VCaP (cell line): ENCODE measurements at regions not wholly inside any gene's neighbourhood (a gene's known extent, or its start where the extent isn't known, plus 50 kb on each side); places are given as distances from the start of the nearest gene placed in this dataset.

ENCODE experiments used
- H3K27ac ChIP-seq: fragments of 450-650 bp; 2 replicates; pipeline ENCODE4 v1.5.1; 2017
- TF ChIP-seq, protein P1 (sequence below): fragments of 450-650 bp; conservative IDR thresholded peaks from 2 replicates; pipeline ENCODE4 v1.5.1; 2017; ENCODE audit warnings: mild to moderate bottlenecking, moderate library complexity

DNA sequence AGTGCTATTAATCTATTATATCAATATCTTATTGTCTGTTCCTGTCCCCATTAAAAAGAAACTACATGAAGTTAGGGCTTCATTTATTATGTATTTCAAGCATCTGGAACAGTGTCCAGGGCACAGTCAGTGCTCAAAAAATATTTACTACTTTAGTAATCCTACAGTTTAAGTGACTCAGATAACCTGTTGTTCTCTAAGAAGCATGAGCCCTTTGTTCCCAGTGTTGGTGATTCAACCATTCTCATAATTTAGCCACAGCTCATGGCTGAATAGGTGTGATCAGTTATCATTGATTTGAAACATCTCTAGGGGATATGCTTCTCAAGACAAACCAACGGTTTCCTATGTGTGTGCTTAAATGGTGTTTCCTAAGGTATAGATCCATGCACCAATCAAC lies 292.7 kb downstream of the TMEM167A start:
- no peak overlapping the region for H3K27ac ChIP-seq
- TF ChIP-seq, protein P1, sequence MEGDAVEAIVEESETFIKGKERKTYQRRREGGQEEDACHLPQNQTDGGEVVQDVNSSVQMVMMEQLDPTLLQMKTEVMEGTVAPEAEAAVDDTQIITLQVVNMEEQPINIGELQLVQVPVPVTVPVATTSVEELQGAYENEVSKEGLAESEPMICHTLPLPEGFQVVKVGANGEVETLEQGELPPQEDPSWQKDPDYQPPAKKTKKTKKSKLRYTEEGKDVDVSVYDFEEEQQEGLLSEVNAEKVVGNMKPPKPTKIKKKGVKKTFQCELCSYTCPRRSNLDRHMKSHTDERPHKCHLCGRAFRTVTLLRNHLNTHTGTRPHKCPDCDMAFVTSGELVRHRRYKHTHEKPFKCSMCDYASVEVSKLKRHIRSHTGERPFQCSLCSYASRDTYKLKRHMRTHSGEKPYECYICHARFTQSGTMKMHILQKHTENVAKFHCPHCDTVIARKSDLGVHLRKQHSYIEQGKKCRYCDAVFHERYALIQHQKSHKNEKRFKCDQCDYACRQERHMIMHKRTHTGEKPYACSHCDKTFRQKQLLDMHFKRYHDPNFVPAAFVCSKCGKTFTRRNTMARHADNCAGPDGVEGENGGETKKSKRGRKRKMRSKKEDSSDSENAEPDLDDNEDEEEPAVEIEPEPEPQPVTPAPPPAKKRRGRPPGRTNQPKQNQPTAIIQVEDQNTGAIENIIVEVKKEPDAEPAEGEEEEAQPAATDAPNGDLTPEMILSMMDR, result no peak

DNA sequence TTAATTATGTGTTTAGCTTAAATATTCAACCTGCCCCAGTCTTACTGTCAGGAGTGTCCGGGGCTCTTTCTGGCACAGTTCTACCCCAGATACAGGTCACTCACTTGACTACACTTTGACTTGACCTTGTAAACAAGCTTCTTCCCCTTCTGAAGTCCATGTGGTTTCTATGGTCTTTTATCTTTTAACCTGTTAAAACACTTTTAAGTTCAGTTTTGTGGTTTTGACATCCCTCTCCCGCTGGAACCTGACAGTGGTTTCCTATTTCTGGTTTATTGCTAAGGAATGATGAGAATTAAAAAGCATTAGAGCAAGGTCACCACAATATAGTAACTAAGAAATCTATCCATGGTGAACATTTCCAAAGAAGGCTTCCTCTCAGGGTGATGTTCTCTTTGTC lies 300.1 kb downstream of the TMEM167A start:
- TF ChIP-seq, protein P1, result no peak
- no peak overlapping the region for H3K27ac ChIP-seq

DNA sequence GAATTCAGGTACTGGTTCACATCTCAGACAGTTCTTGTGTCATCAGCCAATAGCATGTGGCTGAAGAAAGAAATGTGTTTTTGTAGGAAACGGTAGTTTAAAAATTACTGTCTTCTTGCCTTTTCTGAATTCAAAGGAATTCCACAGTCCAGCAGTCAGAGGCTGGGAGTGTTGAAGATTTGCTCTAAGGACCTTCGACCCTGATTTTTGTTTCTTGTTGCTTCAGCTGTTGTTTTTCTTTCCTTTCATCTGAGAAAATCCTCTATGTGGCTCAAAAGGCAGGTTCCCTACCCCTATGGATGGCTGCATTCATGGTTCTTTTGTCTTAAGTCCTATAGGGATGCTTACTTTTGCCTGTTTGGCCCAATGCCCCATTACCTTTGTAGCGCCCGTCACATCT lies 304.9 kb downstream of the TMEM167A start:
- no peak overlapping the region for H3K27ac ChIP-seq
- TF ChIP-seq, protein P1, result no peak

DNA sequence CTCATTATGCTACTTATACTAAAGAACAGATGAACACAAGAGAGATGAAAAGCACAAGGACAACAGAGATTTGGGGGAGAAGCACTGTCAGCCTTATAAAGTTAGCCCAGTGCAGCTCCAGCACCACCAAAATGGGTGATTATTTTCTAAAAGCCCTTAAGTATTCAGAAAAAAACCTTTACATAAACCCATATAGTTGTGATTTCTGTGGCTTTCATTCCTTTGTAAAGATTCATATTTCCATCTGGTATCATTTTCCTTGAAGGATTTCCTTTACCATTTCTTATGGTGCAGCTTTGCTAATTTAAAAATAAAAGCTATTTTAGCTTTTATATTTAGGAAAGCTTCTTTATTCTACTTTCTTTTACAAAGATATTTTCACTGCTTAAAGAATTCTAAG lies 311.0 kb downstream of the TMEM167A start:
- TF ChIP-seq, protein P1, result no peak

DNA sequence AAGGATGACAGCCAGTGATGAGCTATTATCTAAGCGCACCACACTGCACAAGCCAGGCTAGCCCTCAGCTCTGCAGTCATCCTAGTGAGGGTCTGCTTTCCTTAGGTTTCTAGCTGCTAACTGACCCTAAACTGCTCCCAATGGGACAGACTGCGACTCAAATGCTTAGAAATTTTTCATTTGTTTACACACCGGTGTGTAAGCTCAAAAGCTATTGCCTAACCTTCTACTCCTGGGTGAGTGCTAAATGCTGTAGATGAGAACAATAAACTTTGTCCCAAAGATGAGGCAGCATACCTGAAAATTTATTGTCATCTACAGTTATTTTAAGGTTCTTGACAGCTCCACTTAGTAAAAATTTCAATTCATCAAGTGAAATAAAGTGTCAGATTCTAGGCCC lies 311.4 kb downstream of the TMEM167A start:
- TF ChIP-seq, protein P1, result no peak
- H3K27ac ChIP-seq, result no peak overlapping the region

More for the DNA sequence above, 311.0 kb downstream of the TMEM167A start:
- no peak overlapping the region for H3K27ac ChIP-seq

DNA sequence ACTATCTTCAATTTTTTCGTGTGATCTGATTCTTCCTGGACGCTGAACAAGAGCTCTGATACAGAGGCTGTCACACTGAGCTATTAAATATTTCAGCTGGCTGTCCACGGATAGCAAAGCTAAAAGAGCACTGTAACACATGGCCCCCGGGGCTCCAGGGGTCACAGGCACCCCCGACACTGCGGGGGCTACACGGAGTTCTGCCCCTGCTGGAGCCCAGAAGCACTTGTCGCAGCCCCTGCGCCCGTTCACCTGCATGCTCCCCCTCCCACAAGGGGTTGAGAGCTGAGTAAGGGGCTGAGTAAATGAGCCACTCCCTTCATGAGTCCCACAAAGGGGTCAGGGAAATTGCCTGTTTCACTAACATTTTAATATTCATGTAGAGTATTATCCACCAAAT lies 316.3 kb downstream of the TMEM167A start:
- TF ChIP-seq, protein P1, result no peak
- H3K27ac ChIP-seq, result no peak overlapping the region

DNA sequence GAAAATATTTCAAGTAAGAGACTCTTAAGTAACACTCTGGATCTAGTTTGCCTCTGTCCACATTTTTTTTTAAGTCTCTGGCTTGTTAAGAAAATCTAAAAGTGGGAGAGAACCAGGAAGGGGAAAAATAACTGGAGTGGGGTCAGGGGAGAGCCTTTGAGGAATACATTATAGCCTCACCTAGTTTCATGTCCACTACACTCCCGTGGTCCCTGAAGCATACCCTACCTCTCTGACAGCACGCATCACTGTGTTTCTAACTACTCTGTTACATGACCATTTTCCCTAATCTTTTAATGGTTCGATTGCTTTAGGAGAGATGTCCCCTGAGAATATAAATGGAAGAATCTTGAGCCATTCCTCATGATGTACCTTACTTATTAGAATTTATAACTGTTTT lies 318.3 kb downstream of the TMEM167A start:
- TF ChIP-seq, protein P1, result no peak
- no peak overlapping the region for H3K27ac ChIP-seq

DNA sequence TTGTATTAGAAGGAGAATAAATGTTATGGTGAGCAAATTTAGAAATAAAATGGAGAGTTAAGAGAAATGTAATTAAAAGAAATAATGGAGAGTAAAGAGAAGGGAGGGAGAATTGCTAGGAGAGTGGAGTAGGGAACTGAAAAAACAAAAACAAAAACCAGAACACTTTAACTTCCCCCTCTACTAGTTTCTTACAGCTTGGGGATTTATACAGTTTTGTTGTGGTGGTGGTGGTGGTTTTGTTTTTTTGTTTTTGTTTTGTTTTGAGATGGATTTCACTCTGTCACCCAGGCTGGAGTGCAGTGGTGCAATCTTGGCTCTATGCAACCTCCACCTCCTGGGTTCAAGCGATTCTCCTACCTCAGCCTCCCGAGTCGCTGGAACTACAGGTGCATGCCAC lies 322.4 kb downstream of the TMEM167A start:
- no peak overlapping the region for H3K27ac ChIP-seq
- TF ChIP-seq, protein P1, result no peak
